SU-DHL-6 (cell line): ENCODE measurements at regions not wholly inside any gene's neighbourhood (a gene's known extent, or its start where the extent isn't known, plus 50 kb on each side); places are given as distances from the start of the nearest gene placed in this dataset.
"Not testable (repeated sequence)": the region's sequence is repeated elsewhere in the genome, so short reads cannot be mapped to it uniquely, and the experiment has no call there.

Experiments
- CTCF ChIP-seq: fragments of 200-600 bp; sonication (generic); IDR thresholded peaks from one replicate; pipeline ENCODE4 v1.5.1; 2017; ENCODE audit warnings: antibody characterized with exemption, mild to moderate bottlenecking, low read length, moderate library complexity; ENCODE audit not compliant: insufficient read depth, poor library complexity, severe bottlenecking
- EZH2phosphoT487 ChIP-seq: fragments of 200-600 bp; sonication (generic), shearing (Covaris generic); conservative IDR thresholded peaks from 2 replicates; pipeline ENCODE4 v1.6.1; 2018; ENCODE audit warnings: mild to moderate bottlenecking, antibody characterized with exemption, low read length, moderate library complexity, mixed read lengths

DNA sequence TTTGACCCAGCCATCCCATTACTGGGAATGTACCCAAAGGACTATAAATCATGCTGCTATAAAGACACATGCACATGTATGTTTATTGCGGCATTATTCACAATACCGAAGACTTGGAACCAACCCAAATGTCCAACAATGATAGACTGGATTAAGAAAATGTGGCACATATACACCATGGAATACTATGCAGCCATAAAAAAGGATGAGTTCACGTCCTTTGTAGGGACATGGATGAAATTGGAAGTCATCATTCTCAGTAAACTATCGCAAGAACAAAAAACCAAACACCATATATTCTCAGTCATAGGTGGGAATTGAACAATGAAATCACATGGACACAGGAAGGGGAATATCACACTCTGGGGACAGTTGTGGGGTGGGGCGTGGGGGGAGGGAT lies 170.4 kb downstream of the PPP1R3A start:
- TF ChIP-seq EZH2phosphoT487, CTCF: not testable (repeated sequence)
